ENCODE measurements at regions not wholly inside any gene's neighbourhood (a gene's known extent, or its start where the extent isn't known, plus 50 kb on each side); places are given as distances from the start of the nearest gene placed in this dataset.

DNA sequence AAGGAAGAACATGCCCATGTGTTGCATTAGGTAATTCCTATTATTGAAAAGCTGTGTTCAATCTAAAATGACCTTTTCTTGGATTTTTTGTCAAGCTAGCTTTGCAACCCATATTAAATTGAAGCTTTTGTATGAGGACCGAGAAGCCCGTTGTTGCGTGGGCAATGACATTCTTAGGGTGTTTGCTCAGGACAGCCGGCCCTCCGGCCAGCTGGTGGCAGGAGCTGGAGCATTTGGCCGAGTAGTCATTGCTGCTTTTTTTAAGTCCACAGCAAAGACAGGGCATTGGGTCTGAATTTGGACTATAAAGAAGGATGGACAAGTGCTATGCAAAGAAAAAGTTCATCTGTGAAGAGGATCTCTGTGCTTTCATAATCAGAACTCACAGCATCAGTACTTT lies 365.8 kb downstream of the SAMD5 start:
- H3K9me3 ChIP-seq (ENCODE audit: control insufficient read depth in 2 of 2, low read length in 2 of 2), result no peaks in the 10 kb centered on the region
- no peaks in the 10 kb centered on the region for H3K27me3 ChIP-seq (ENCODE audit: control insufficient read depth in 1 of 2, insufficient read depth in 2 of 2, low read length in 2 of 2)
- H3K36me3 ChIP-seq (ENCODE audit: control insufficient read depth in 2 of 2, insufficient read depth in 2 of 2, low read length in 2 of 2), result no peaks in the 10 kb centered on the region
- no peak overlapping the region for H3K27ac ChIP-seq (ENCODE audit: low read length)
- H3K9ac ChIP-seq (ENCODE audit: low read length in 2 of 2), result no peak overlapping the region
- H3K4me3 ChIP-seq (ENCODE audit: low read length in 2 of 2), result no peak overlapping the region
- H3K4me1 ChIP-seq (ENCODE audit: control insufficient read depth, insufficient read depth, low read length), result no peaks in the 10 kb centered on the region

DNA sequence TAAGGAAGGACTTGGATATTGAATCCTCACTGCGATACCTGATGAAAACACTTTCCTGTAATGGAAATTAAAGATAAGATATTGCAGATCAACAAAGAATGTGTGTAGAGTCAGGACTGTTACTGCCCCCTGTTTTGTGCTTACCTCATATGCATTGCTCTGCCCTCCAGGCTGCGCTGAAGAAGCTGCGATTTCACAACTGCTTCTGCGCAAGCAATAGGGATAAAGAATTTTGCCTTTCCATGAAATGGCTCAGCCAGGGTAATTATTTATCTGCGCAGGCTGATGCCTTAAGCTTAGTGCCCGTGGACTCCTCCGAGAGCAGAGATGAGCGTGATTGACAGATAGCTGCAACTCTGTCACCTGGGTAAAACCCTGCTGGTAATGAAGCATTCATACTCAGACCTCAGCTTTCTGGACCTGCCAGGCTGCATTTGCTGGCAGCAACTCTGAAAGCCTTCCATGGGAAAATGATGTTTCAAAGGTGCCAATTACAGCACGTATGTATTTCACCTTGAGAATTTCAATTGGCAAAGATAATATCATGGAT lies 370.6 kb downstream of the SAMD5 start:
- Histone ChIP-seq H3K9ac (ENCODE audit: low read length in 2 of 2) (no peak overlapping the region), H3K9me3 (ENCODE audit: control insufficient read depth in 2 of 2, low read length in 2 of 2) (no peaks in the 10 kb centered on the region), H3K4me3 (ENCODE audit: low read length in 2 of 2) (no peak overlapping the region), H3K36me3 (ENCODE audit: control insufficient read depth in 2 of 2, insufficient read depth in 2 of 2, low read length in 2 of 2) (no peaks in the 10 kb centered on the region), H3K27ac (ENCODE audit: low read length) (no peak overlapping the region), H3K27me3 (ENCODE audit: control insufficient read depth in 1 of 2, insufficient read depth in 2 of 2, low read length in 2 of 2) (no peaks in the 10 kb centered on the region), H3K4me1 (ENCODE audit: control insufficient read depth, insufficient read depth, low read length) (no peaks in the 10 kb centered on the region)

DNA sequence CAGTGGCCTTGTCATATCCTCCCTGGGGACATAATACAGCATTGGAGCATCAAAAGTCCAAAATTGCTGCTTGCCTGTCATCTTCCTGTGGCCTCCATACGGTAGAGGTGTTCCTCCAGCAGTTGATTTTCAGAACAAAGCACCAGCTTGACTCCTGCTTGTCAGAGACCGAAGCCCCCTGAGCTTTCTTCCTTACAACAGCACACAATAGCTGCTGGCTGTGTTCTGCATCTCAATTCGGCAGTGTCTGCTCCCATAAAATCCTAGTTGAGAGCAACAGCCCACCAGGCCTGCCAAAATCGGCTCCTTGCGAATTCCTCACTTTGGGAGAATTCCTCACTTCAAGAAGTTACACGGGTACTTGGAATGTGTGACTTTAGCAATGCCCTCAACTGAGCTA lies 372.9 kb downstream of the SAMD5 start:
- no peaks in the 10 kb centered on the region for H3K36me3 ChIP-seq (ENCODE audit: control insufficient read depth in 2 of 2, insufficient read depth in 2 of 2, low read length in 2 of 2)
- H3K27ac ChIP-seq (ENCODE audit: low read length), result no peak overlapping the region
- H3K4me1 ChIP-seq (ENCODE audit: control insufficient read depth, insufficient read depth, low read length), result no peaks in the 10 kb centered on the region
- H3K27me3 ChIP-seq (ENCODE audit: control insufficient read depth in 1 of 2, insufficient read depth in 2 of 2, low read length in 2 of 2), result no peaks in the 10 kb centered on the region
- H3K9me3 ChIP-seq (ENCODE audit: control insufficient read depth in 2 of 2, low read length in 2 of 2), result peaks cover 0 to 3% of the 10 kb centered on the region in 2 donors
- no peak overlapping the region for H3K4me3 ChIP-seq (ENCODE audit: low read length in 2 of 2)
- no peak overlapping the region for H3K9ac ChIP-seq (ENCODE audit: low read length in 2 of 2)

DNA sequence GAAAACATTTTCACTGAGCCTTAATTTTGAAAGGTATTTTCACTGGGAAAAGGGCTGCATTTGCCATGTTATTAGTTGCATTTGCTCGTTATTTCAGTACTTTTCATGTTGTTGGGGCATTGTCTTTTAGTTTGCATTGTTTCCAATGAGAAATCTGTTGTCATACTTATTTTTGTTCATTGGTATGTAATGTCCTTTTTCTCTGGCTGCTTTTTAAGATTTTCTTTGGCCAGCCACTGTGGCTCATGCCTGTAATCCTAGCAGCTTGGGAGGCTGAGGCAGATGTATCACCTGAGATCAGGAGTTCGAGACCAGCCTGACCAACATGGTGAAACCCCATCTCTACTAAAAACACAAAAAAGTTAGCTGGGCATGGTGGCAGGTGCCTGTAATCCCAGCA lies 379.9 kb downstream of the SAMD5 start:
- H3K27me3 ChIP-seq (ENCODE audit: control insufficient read depth in 1 of 2, insufficient read depth in 2 of 2, low read length in 2 of 2), result no peaks in the 10 kb centered on the region
- H3K4me3 ChIP-seq (ENCODE audit: low read length in 2 of 2), result no peak overlapping the region
- H3K9ac ChIP-seq (ENCODE audit: low read length in 2 of 2), result no peak overlapping the region
- no peaks in the 10 kb centered on the region for H3K36me3 ChIP-seq (ENCODE audit: control insufficient read depth in 2 of 2, insufficient read depth in 2 of 2, low read length in 2 of 2)
- no peak overlapping the region for H3K27ac ChIP-seq (ENCODE audit: low read length)
- peaks cover 0 to 3% of the 10 kb centered on the region in 2 donors for H3K9me3 ChIP-seq (ENCODE audit: control insufficient read depth in 2 of 2, low read length in 2 of 2)
- no peaks in the 10 kb centered on the region for H3K4me1 ChIP-seq (ENCODE audit: control insufficient read depth, insufficient read depth, low read length)

DNA sequence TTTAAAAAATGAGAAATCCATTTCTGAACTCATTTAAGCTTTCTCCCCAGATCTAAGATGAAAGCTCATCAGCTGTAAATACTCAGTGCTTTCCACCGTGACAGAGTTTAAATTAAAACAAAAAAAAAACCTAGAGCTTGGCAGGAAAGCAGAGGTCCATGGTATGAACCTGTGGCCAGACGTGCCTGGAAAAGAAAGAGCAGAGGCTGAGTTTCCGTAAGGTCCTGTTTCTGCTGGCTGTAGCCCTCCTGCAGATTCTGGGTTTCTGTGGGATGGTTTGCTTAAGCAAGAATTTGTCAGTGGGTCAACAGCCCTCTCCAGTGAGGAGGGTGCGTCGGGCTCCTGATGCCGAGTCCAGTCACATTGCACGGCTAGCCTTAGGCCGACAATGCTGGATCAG lies 383.2 kb downstream of the SAMD5 start:
- Histone ChIP-seq H3K9ac (ENCODE audit: low read length in 2 of 2) (no peak overlapping the region), H3K27me3 (ENCODE audit: control insufficient read depth in 1 of 2, insufficient read depth in 2 of 2, low read length in 2 of 2) (no peaks in the 10 kb centered on the region), H3K4me1 (ENCODE audit: control insufficient read depth, insufficient read depth, low read length) (no peaks in the 10 kb centered on the region), H3K9me3 (ENCODE audit: control insufficient read depth in 2 of 2, low read length in 2 of 2) (no peaks in the 10 kb centered on the region), H3K4me3 (ENCODE audit: low read length in 2 of 2) (no peak overlapping the region), H3K36me3 (ENCODE audit: control insufficient read depth in 2 of 2, insufficient read depth in 2 of 2, low read length in 2 of 2) (no peaks in the 10 kb centered on the region), H3K27ac (ENCODE audit: low read length) (no peak overlapping the region)

DNA sequence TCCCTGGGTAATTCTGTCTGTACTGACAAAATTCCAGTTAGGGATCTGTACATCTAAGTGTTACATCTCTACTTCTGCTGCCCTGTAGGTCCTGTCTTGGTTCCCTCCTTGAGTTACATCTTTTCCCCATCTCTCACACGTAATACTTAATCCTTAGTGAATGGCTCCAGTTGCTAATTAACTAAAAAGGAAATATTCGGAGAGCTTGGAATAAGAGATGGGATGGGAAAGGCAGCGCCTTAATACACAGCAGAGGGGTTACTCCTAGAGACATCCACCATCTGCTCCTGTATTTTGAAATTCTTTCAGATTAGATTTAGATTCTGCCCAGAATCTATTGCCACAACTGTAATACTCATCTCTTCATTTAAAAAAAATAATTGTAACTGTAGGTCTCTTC lies 384.0 kb downstream of the SAMD5 start:
- Histone ChIP-seq H3K36me3 (ENCODE audit: control insufficient read depth in 2 of 2, insufficient read depth in 2 of 2, low read length in 2 of 2) (no peaks in the 10 kb centered on the region), H3K27me3 (ENCODE audit: control insufficient read depth in 1 of 2, insufficient read depth in 2 of 2, low read length in 2 of 2) (no peaks in the 10 kb centered on the region), H3K27ac (ENCODE audit: low read length) (no peak overlapping the region), H3K9ac (ENCODE audit: low read length in 2 of 2) (no peak overlapping the region), H3K9me3 (ENCODE audit: control insufficient read depth in 2 of 2, low read length in 2 of 2) (no peaks in the 10 kb centered on the region), H3K4me3 (ENCODE audit: low read length in 2 of 2) (no peak overlapping the region), H3K4me1 (ENCODE audit: control insufficient read depth, insufficient read depth, low read length) (no peaks in the 10 kb centered on the region)

DNA sequence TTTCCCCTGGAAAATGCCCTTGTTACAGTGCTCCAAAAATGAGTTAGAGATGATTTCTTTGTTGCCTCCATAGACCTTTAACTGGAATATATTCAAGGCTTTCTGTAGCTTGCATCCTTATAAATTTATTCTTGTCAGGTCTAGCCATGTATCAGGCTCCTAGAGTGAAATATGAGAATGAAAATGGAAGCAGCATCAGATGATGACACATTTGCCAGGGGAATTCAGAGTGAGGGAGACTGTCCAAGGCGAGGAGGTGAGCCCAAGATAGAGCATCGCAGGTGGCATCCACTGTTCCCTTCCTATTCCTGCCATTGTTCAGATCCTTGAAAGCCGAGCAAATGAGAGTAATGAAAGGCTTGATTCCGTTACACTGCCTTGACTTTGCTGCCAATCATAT lies 386.8 kb downstream of the SAMD5 start:
- no peaks in the 10 kb centered on the region for H3K36me3 ChIP-seq (ENCODE audit: control insufficient read depth in 2 of 2, insufficient read depth in 2 of 2, low read length in 2 of 2)
- H3K9ac ChIP-seq (ENCODE audit: low read length in 2 of 2), result no peak overlapping the region
- no peak overlapping the region for H3K4me3 ChIP-seq (ENCODE audit: low read length in 2 of 2)

DNA sequence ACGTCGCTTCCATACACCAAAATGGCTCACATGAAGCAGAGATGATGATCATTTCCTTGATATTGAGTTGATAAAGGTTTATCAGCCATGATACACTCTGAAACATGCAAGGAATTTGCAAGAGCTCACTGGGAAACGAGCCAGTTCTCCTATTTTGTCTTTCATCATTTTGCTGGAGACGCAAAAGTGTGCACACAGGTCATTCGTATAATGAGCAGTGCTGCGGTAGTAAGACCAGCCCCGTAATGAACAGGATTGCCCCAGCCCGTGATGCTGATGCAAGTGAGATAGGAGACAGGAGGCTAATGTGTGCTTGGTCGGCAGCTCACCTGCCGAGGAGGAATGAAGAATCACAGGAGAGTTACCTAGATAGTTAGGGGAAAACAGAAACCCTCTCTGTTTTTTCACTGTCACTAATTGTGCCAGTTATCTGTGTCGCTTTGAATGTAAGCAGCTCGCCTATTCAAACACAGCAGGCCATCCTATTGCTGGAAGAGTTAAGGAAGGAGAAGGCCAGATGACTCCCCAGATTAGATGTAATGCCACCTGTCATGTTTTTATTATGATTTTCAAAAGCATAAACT lies 391.8 kb downstream of the SAMD5 start:
- no peaks in the 10 kb centered on the region for H3K9me3 ChIP-seq (ENCODE audit: control insufficient read depth in 2 of 2, low read length in 2 of 2)
- no peak overlapping the region for H3K27ac ChIP-seq (ENCODE audit: low read length)
- no peaks in the 10 kb centered on the region for H3K27me3 ChIP-seq (ENCODE audit: control insufficient read depth in 1 of 2, insufficient read depth in 2 of 2, low read length in 2 of 2)
- H3K4me1 ChIP-seq (ENCODE audit: control insufficient read depth, insufficient read depth, low read length), result no peaks in the 10 kb centered on the region
- H3K36me3 ChIP-seq (ENCODE audit: control insufficient read depth in 2 of 2, insufficient read depth in 2 of 2, low read length in 2 of 2), result no peaks in the 10 kb centered on the region
- no peak overlapping the region for H3K9ac ChIP-seq (ENCODE audit: low read length in 2 of 2)
- no peak overlapping the region for H3K4me3 ChIP-seq (ENCODE audit: low read length in 2 of 2)

More for the DNA sequence above, 386.8 kb downstream of the SAMD5 start:
- Histone ChIP-seq H3K27ac (ENCODE audit: low read length) (no peak overlapping the region), H3K27me3 (ENCODE audit: control insufficient read depth in 1 of 2, insufficient read depth in 2 of 2, low read length in 2 of 2) (no peaks in the 10 kb centered on the region), H3K9me3 (ENCODE audit: control insufficient read depth in 2 of 2, low read length in 2 of 2) (no peaks in the 10 kb centered on the region), H3K4me1 (ENCODE audit: control insufficient read depth, insufficient read depth, low read length) (no peaks in the 10 kb centered on the region)

DNA sequence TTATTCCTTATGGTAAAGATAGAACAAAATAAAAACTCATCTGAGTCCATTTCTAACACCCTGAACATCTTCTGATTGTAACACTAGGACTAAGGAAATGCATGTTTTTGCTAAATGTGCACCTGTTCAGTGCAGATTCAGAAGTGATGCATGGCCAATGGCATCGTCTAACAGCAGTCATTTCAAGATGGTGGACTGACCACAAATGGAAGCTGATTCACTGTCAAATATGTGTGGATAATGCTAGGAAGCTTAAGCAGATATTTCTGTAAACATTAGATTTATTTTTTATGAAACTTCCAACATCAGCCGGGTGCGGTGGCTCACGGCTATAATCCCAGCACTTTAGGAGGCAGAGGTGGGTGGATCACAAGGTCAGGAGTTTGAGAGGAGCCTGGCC lies 394.8 kb downstream of the SAMD5 start:
- Histone ChIP-seq H3K4me3 (ENCODE audit: low read length in 2 of 2) (no peak overlapping the region), H3K9me3 (ENCODE audit: control insufficient read depth in 2 of 2, low read length in 2 of 2) (no peaks in the 10 kb centered on the region), H3K4me1 (ENCODE audit: control insufficient read depth, insufficient read depth, low read length) (no peaks in the 10 kb centered on the region), H3K27me3 (ENCODE audit: control insufficient read depth in 1 of 2, insufficient read depth in 2 of 2, low read length in 2 of 2) (no peaks in the 10 kb centered on the region), H3K27ac (ENCODE audit: low read length) (no peak overlapping the region), H3K9ac (ENCODE audit: low read length in 2 of 2) (no peak overlapping the region), H3K36me3 (ENCODE audit: control insufficient read depth in 2 of 2, insufficient read depth in 2 of 2, low read length in 2 of 2) (no peaks in the 10 kb centered on the region)

DNA sequence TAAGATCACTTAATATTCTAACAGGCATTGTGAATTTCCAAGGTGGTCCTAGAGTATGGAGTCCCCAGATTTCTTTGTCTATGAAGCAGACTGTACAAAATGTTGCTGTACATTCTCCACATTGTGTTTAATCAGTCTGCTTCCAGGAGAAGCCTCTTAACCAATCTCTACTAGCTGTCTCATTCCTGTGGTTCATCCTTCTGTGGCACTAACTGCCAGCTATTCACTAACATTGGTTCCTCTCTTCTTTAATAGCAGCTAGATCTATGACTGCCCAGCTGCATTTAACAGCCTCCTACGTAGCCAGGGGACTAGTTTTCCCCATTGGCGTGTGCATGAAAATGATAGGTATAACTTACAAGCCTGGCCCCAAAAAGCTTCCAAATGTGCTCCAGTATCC lies 395.4 kb downstream of the SAMD5 start:
- no peaks in the 10 kb centered on the region for H3K36me3 ChIP-seq (ENCODE audit: control insufficient read depth in 2 of 2, insufficient read depth in 2 of 2, low read length in 2 of 2)

DNA sequence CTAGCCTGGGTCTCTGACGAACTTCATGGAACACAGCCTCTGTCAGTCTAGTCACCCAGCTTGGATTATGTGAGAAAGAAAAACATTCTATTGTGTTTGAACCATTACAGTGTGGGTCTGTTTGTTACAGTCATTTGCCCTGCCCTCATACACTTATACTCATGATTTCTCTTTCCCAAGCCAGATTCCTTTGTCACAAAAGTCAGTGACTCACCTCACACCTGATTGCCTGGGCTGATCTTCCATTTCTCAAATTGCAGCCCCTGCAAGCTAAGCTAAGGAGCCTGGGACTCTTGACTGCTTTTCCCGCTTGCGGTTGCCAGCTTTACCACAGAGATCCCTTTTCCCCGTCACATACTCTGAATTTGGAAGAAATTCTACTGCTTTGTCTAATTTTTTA lies 395.9 kb downstream of the SAMD5 start:
- Histone ChIP-seq H3K9ac (ENCODE audit: low read length in 2 of 2) (no peak overlapping the region), H3K27ac (ENCODE audit: low read length) (no peak overlapping the region), H3K4me1 (ENCODE audit: control insufficient read depth, insufficient read depth, low read length) (no peaks in the 10 kb centered on the region), H3K9me3 (ENCODE audit: control insufficient read depth in 2 of 2, low read length in 2 of 2) (no peaks in the 10 kb centered on the region), H3K27me3 (ENCODE audit: control insufficient read depth in 1 of 2, insufficient read depth in 2 of 2, low read length in 2 of 2) (no peaks in the 10 kb centered on the region), H3K36me3 (ENCODE audit: control insufficient read depth in 2 of 2, insufficient read depth in 2 of 2, low read length in 2 of 2) (no peaks in the 10 kb centered on the region), H3K4me3 (ENCODE audit: low read length in 2 of 2) (no peak overlapping the region)

More for the DNA sequence above, 395.4 kb downstream of the SAMD5 start:
- Histone ChIP-seq H3K4me3 (ENCODE audit: low read length in 2 of 2) (no peak overlapping the region), H3K4me1 (ENCODE audit: control insufficient read depth, insufficient read depth, low read length) (no peaks in the 10 kb centered on the region), H3K27ac (ENCODE audit: low read length) (no peak overlapping the region), H3K9me3 (ENCODE audit: control insufficient read depth in 2 of 2, low read length in 2 of 2) (no peaks in the 10 kb centered on the region), H3K27me3 (ENCODE audit: control insufficient read depth in 1 of 2, insufficient read depth in 2 of 2, low read length in 2 of 2) (no peaks in the 10 kb centered on the region), H3K9ac (ENCODE audit: low read length in 2 of 2) (no peak overlapping the region)

Measured in stomach smooth muscle (tissue), 2 donors.